GM23338 (cell line): ENCODE measurements at regions not wholly inside any gene's neighbourhood (a gene's known extent, or its start where the extent isn't known, plus 50 kb on each side); places are given as distances from the start of the nearest gene placed in this dataset.
"Not testable (repeated sequence)": the region's sequence is repeated elsewhere in the genome, so short reads cannot be mapped to it uniquely, and the experiment has no call there.

ENCODE experiments used
- ATAC-seq: fragments of 200-7000 bp; cut with Tn5 transposase; 3 replicates; pipeline ENCODE4 v1.9.1; 2020
- DNase-seq: peaks from one replicate; pipeline ENCODE4 v3.0.0-alpha.2; 2015; ENCODE audit warnings: low spot score
- H2AFZ ChIP-seq: fragments of 200-600 bp; sonication (generic); 2 replicates; pipeline ENCODE4 v1.8.0; 2016; ENCODE audit warnings: antibody characterized with exemption, mild to moderate bottlenecking, moderate library complexity
- H3F3A ChIP-seq: fragments of 200-600 bp; sonication (generic); replicated peaks from 2 replicates; pipeline ENCODE4 v1.8.0; 2017; ENCODE audit warnings: antibody characterized with exemption, mixed run types, low read depth
- H3K27ac ChIP-seq: fragments of 200-600 bp; sonication (generic); 2 replicates; pipeline ENCODE4 v1.6.1; 2016; ENCODE audit warnings: low read depth
- H3K27me3 ChIP-seq: fragments of 200-600 bp; sonication (generic); 2 replicates; pipeline ENCODE4 v1.8.0; 2016; ENCODE audit warnings: mild to moderate bottlenecking, mixed run types, moderate library complexity; ENCODE audit not compliant: insufficient read depth
- H3K36me3 ChIP-seq: fragments of 200-600 bp; sonication (generic); 2 replicates; pipeline ENCODE4 v1.8.0; 2016; ENCODE audit warnings: mild to moderate bottlenecking; ENCODE audit not compliant: insufficient read depth
- H3K4me1 ChIP-seq: fragments of 200-600 bp; sonication (generic); 2 replicates; pipeline ENCODE4 v1.8.0; 2016; ENCODE audit warnings: mild to moderate bottlenecking, moderate library complexity; ENCODE audit not compliant: insufficient read depth
- H3K4me2 ChIP-seq: fragments of 200-600 bp; sonication (generic); 2 replicates; pipeline ENCODE4 v1.7.1; 2017; ENCODE audit warnings: mixed run types
- H3K4me3 ChIP-seq: fragments of 200-600 bp; sonication (generic); 2 replicates; pipeline ENCODE4 v1.6.1; 2016; ENCODE audit warnings: mixed run types
- H3K79me2 ChIP-seq: fragments of 200-600 bp; sonication (generic); replicated peaks from 2 replicates; pipeline ENCODE4 v1.8.0; 2017; ENCODE audit warnings: mild to moderate bottlenecking; ENCODE audit not compliant: insufficient read depth
- H3K9me2 ChIP-seq: fragments of 200-600 bp; sonication (generic); 2 replicates; pipeline ENCODE4 v1.8.0; 2017; ENCODE audit not compliant: insufficient read depth
- H4K20me1 ChIP-seq: fragments of 200-600 bp; sonication (generic); replicated peaks from 2 replicates; pipeline ENCODE4 v1.8.0; 2017; ENCODE audit warnings: mild to moderate bottlenecking; ENCODE audit not compliant: insufficient read depth
- H3K27ac Mint-ChIP-seq: 2 replicates; pipeline ENCODE4 v1.8.0; 2020; ENCODE audit warnings: inconsistent platforms, mild to moderate bottlenecking, moderate library complexity, mixed read lengths
- H3K27me3 Mint-ChIP-seq: 3 replicates; pipeline ENCODE4 v1.8.0; 2022; ENCODE audit warnings: low read depth, mild to moderate bottlenecking, moderate library complexity, mixed read lengths, inconsistent platforms; ENCODE audit not compliant: insufficient read depth, poor library complexity
- H3K36me3 Mint-ChIP-seq: 3 replicates; pipeline ENCODE4 v1.8.0; 2021; ENCODE audit warnings: low read depth, mild to moderate bottlenecking, inconsistent platforms, moderate library complexity, mixed read lengths
- H3K4me1 Mint-ChIP-seq: 3 replicates; pipeline ENCODE4 v1.8.0; 2020; ENCODE audit warnings: mild to moderate bottlenecking, inconsistent platforms, mixed read lengths
- H3K4me3 Mint-ChIP-seq: 3 replicates; pipeline ENCODE4 v1.8.0; 2021; ENCODE audit warnings: moderate library complexity, mild to moderate bottlenecking, inconsistent platforms, mixed read lengths
- H3K9me3 Mint-ChIP-seq: 3 replicates; pipeline ENCODE4 v1.8.0; 2020; ENCODE audit warnings: moderate library complexity, mild to moderate bottlenecking, inconsistent platforms, mixed read lengths

GRCh38 chr12:8384686-8385085 lies 71.1 kb upstream of the CLEC6A start:
- H3K27me3 Mint-ChIP-seq, H3K36me3 Mint-ChIP-seq, DNase-seq: not testable (repeated sequence)

GRCh38 chr12:8385431-8385830 lies 70.3 kb upstream of the CLEC6A start:
- not testable (repeated sequence) for ATAC-seq, H3K4me2 ChIP-seq, H2AFZ ChIP-seq, H3K4me3 Mint-ChIP-seq, H3K27me3 ChIP-seq, H3F3A ChIP-seq, H3K79me2 ChIP-seq, DNase-seq, H3K36me3 Mint-ChIP-seq, H3K27ac Mint-ChIP-seq, H3K4me3 ChIP-seq, H3K9me2 ChIP-seq, H3K9me3 Mint-ChIP-seq, H3K27me3 Mint-ChIP-seq, H3K27ac ChIP-seq, H4K20me1 ChIP-seq, H3K4me1 ChIP-seq, H3K36me3 ChIP-seq
- peaks cover 11% of the 10 kb centered on the region for H3K4me1 Mint-ChIP-seq

More at GRCh38 chr12:8384686-8385085, 71.1 kb upstream of the CLEC6A start:
- H3K4me3 ChIP-seq, H3K9me2 ChIP-seq, H2AFZ ChIP-seq, H3K79me2 ChIP-seq, H3K4me2 ChIP-seq, H3K9me3 Mint-ChIP-seq, ATAC-seq, H3K4me1 ChIP-seq, H4K20me1 ChIP-seq, H3K27me3 ChIP-seq, H3K4me3 Mint-ChIP-seq, H3K36me3 ChIP-seq, H3K27ac ChIP-seq, H3F3A ChIP-seq, H3K27ac Mint-ChIP-seq: not testable (repeated sequence)
- peaks cover 11% of the 10 kb centered on the region for H3K4me1 Mint-ChIP-seq

GRCh38 chr12:8386661-8387060 lies 69.1 kb upstream of the CLEC6A start:
- H3K27ac ChIP-seq, H4K20me1 ChIP-seq, H3K4me3 Mint-ChIP-seq, H3K4me3 ChIP-seq, DNase-seq, H3K27me3 Mint-ChIP-seq, H3K36me3 ChIP-seq, H2AFZ ChIP-seq, H3K36me3 Mint-ChIP-seq, H3F3A ChIP-seq, H3K9me3 Mint-ChIP-seq, H3K4me2 ChIP-seq, H3K9me2 ChIP-seq, H3K27ac Mint-ChIP-seq, H3K27me3 ChIP-seq, H3K4me1 ChIP-seq, ATAC-seq, H3K79me2 ChIP-seq: not testable (repeated sequence)
- H3K4me1 Mint-ChIP-seq: peaks cover 11% of the 10 kb centered on the region

- H3K9me3 Mint-ChIP-seq, H3K36me3 ChIP-seq, H3K27me3 ChIP-seq, H3K27me3 Mint-ChIP-seq, ATAC-seq, H4K20me1 ChIP-seq, H3K36me3 Mint-ChIP-seq, H3F3A ChIP-seq, H3K27ac Mint-ChIP-seq, DNase-seq, H3K79me2 ChIP-seq, H3K9me2 ChIP-seq, H3K27ac ChIP-seq, H2AFZ ChIP-seq, H3K4me1 ChIP-seq: not testable (repeated sequence)
- Mint-ChIP-seq H3K4me3 (peak overlapping the region; percentile 66), H3K4me1 (peaks cover 18% of the 10 kb centered on the region)
- Histone ChIP-seq H3K4me3 (peak overlapping the region; percentile 59; the same call in 1 of the 2 replicates), H3K4me2 (peak overlapping the region; percentile 81; the same call in 1 of the 2 replicates)
Measured at GRCh38 chr12:8389296-8389695, 66.5 kb upstream of the CLEC6A start.
